ENCODE measurements at regions not wholly inside any gene's neighbourhood (a gene's known extent, or its start where the extent isn't known, plus 50 kb on each side); places are given as distances from the start of the nearest gene placed in this dataset.
A peak's percentile ranks its signal among the peaks of the same experiment; 100 is the strongest.

- intact Hi-C loops (cut with DNase I), result no loop called here
- 90 to 95% (median 94%) methylated on average over 5 of the region's 5 CpGs for WGBS, 3 donors
- no peak overlapping the region for H3K27ac ChIP-seq
- no peaks in the 10 kb centered on the region for H3K36me3 ChIP-seq
- no peaks in the 10 kb centered on the region for H3K9me3 ChIP-seq
- H3K4me1 ChIP-seq (ENCODE audit: insufficient read depth), result peaks cover 29% of the 10 kb centered on the region
- no peaks in the 10 kb centered on the region for H3K27me3 ChIP-seq
- TF ChIP-seq EP300 (IDR thresholded peaks at IDR 0.05), result no peak
- no peak for TF ChIP-seq CTCF (IDR thresholded peaks at IDR 0.05)
- no peak overlapping the region for H3K4me3 ChIP-seq
- DNase-seq, result no peak
These were observed 86.6 kb upstream of the TAB2 start for GRCh38 chr6:149230712-149231460.

GRCh38 chr6:149231778-149232177 lies 85.7 kb upstream of the TAB2 start:
- Histone ChIP-seq H3K27me3 (no peaks in the 10 kb centered on the region), H3K4me1 (ENCODE audit: insufficient read depth) (peaks cover 26% of the 10 kb centered on the region), H3K27ac (peak overlapping the region in 1 of 2 donors; percentile 70), H3K36me3 (no peaks in the 10 kb centered on the region), H3K9me3 (no peaks in the 10 kb centered on the region), H3K4me3 (no peak overlapping the region)
- peak; percentile 44 to 59 (median 47) for DNase-seq
- 10 to 25% (median 10%) methylated on average over 7 of the region's 7 CpGs for WGBS, 3 donors
- intact Hi-C loops (cut with DNase I), result no loop called here
- TF ChIP-seq POLR2A (IDR thresholded peaks at IDR 0.05), result no peak
- no peak for TF ChIP-seq CTCF (IDR thresholded peaks at IDR 0.05)
- TF ChIP-seq EP300 (IDR thresholded peaks at IDR 0.05), result no peak

GRCh38 chr6:149233056-149233715 lies 84.3 kb upstream of the TAB2 start:
- no peaks in the 10 kb centered on the region for H3K27me3 ChIP-seq
- no peaks in the 10 kb centered on the region for H3K9me3 ChIP-seq
- no peak overlapping the region for H3K4me3 ChIP-seq
- H3K27ac ChIP-seq, result no peak overlapping the region
- 91 to 92% (median 92%) methylated on average over 7 of the region's 7 CpGs for WGBS, 3 donors
- TF ChIP-seq EP300 (IDR thresholded peaks at IDR 0.05), result no peak
- TF ChIP-seq CTCF (IDR thresholded peaks at IDR 0.05), result no peak
- no peak for DNase-seq
- H3K4me1 ChIP-seq (ENCODE audit: insufficient read depth), result peaks cover 23% of the 10 kb centered on the region
- intact Hi-C loops (cut with DNase I), result no loop called here
- no peaks in the 10 kb centered on the region for H3K36me3 ChIP-seq

- no peak for DNase-seq
- Histone ChIP-seq H3K4me1 (ENCODE audit: insufficient read depth) (peaks cover 17% of the 10 kb centered on the region), H3K36me3 (no peaks in the 10 kb centered on the region), H3K27ac (no peak overlapping the region), H3K9me3 (no peaks in the 10 kb centered on the region), H3K4me3 (no peak overlapping the region), H3K27me3 (no peaks in the 10 kb centered on the region)
- WGBS, 3 donors, result 66 to 77% (median 73%) methylated on average over 7 of the region's 7 CpGs
- TF ChIP-seq POLR2A (IDR thresholded peaks at IDR 0.05), result no peak
- TF ChIP-seq EP300 (IDR thresholded peaks at IDR 0.05), result no peak
- no peak for TF ChIP-seq CTCF (IDR thresholded peaks at IDR 0.05)
- intact Hi-C loops (cut with DNase I), result no loop called here
These were observed 83.2 kb upstream of the TAB2 start for GRCh38 chr6:149234051-149234962.
